AG04449 (cell line): ENCODE measurements at regions not wholly inside any gene's neighbourhood (a gene's known extent, or its start where the extent isn't known, plus 50 kb on each side); places are given as distances from the start of the nearest gene placed in this dataset.

Experiments used
- CTCF ChIA-PET: fragments of 350-600 bp; formaldehyde crosslinking; extraction: SDS; loops from one replicate; lab custom pipeline; 2021; ENCODE audit warnings: antibody characterized with exemption; lab: Yijun Ruan, JAX
- POLR2A ChIA-PET: fragments of 400-600, 350-600 bp; formaldehyde crosslinking; extraction: SDS; loops from one replicate; lab custom pipeline; 2020; ENCODE audit warnings: antibody characterized with exemption, inconsistent platforms; lab: Yijun Ruan, JAX
- DNase-seq: peaks from one replicate; pipeline ENCODE4 v3.0.0-alpha.2; 2010; ENCODE audit warnings: low read depth, low spot score
- H3K4me3 ChIP-seq: 2 replicates; pipeline ENCODE4 v1.5.1; 2011; ENCODE audit warnings: low read depth, mild to moderate bottlenecking, control low read depth, low read length
- TF ChIP-seq, protein P1 (sequence below): IDR thresholded peaks from one replicate; pipeline ENCODE4 v1.5.1; 2011; ENCODE audit warnings: mild to moderate bottlenecking, moderate library complexity, low read length, control low read depth, inconsistent platforms; ENCODE audit not compliant: insufficient read depth; ENCODE audit errors: missing control alignments

GRCh38 chr12:130007771-130008170 is 103.9 kb upstream of the TMEM132D start:
- TF ChIP-seq, protein P1, sequence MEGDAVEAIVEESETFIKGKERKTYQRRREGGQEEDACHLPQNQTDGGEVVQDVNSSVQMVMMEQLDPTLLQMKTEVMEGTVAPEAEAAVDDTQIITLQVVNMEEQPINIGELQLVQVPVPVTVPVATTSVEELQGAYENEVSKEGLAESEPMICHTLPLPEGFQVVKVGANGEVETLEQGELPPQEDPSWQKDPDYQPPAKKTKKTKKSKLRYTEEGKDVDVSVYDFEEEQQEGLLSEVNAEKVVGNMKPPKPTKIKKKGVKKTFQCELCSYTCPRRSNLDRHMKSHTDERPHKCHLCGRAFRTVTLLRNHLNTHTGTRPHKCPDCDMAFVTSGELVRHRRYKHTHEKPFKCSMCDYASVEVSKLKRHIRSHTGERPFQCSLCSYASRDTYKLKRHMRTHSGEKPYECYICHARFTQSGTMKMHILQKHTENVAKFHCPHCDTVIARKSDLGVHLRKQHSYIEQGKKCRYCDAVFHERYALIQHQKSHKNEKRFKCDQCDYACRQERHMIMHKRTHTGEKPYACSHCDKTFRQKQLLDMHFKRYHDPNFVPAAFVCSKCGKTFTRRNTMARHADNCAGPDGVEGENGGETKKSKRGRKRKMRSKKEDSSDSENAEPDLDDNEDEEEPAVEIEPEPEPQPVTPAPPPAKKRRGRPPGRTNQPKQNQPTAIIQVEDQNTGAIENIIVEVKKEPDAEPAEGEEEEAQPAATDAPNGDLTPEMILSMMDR, result no peak

GRCh38 chr12:130008241-130008640 is 104.4 kb upstream of the TMEM132D start:
- CTCF ChIA-PET, result no interaction called here

More at GRCh38 chr12:130007771-130008170, 103.9 kb upstream of the TMEM132D start:
- POLR2A ChIA-PET, result no interaction called here
- no peak overlapping the region for H3K4me3 ChIP-seq
- CTCF ChIA-PET, result no interaction called here
- DNase-seq, result no peak

DNA sequence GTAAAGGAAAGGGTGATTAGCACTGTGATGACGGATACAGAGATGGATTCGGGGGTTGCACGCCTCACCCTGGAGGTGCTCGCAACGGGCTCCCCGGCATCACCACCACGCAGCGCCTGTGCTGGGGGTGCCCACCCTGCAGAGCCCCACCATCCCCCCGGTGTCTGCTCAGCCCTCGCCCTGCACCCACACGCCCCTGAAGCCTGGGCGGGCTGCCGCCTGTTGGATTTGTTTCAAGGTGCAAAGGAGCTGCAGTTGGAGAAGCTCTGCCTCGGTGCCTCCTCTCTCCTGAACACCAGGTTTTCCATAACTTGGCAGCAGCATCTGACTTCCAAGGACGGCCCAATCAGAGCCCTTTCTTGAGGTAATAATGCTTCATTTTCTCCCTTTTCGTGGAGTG is 106.1 kb upstream of the TMEM132D start:
- no peak overlapping the region for H3K4me3 ChIP-seq
- ChIA-PET CTCF (no interaction called here), POLR2A (no interaction called here)
- no peak for DNase-seq
- TF ChIP-seq, protein P1, result no peak

More at GRCh38 chr12:130008241-130008640, 104.4 kb upstream of the TMEM132D start:
- H3K4me3 ChIP-seq, result no peak overlapping the region
- POLR2A ChIA-PET, result no interaction called here
- TF ChIP-seq, protein P1, result no peak
- DNase-seq, result no peak

DNA sequence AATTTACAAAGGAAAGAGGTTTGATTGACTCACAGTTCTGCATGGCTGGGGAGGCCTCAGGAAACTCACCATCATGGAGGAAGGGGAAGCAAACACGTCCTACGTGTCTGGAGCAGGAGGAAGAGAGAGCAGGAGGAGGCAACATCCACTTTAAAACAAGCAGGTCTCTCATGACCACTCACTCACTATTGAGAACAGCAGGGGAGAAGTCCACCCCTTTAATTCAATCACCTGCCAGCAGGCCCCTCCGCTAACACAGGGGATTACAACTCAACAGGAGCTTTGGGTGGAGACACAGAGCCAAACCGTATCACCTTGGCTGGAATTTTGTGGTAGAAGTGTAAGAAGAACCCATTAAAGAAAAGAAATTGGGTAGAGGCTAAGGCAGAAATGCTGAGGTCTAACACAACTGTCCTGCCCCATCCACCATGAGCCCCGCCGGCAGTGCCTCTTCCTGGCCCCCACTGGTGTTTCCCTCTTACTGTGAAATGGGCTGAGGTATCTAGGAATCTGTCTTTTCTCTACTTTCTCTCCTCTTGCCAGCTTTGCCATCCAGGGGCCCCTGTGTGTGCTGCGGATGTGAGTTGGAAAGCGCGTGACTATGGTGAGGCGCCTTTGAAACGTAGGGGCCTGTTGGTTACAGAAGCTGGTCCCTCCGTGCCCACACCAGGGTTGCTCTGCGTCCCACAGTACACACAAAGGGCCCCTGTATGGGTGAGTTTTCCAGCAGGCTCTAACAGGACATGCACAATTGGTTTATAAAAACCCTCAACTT is 108.0 kb upstream of the TMEM132D start:
- ChIA-PET CTCF (no interaction called here), POLR2A (no interaction called here)
- DNase-seq, result no peak
- TF ChIP-seq, protein P1, result no peak
- H3K4me3 ChIP-seq, result no peak overlapping the region

GRCh38 chr12:130013771-130014484 is 110.1 kb upstream of the TMEM132D start:
- ChIA-PET CTCF (interaction anchor here (0.9 to 2.0 kb wide), 5 partner anchors 9 to 1231 kb away, joined by 3 to 8 read pairs (median 4); no protein-coding TSS in a partner anchor), POLR2A (interaction anchor here (1.0 kb wide), 1 partner anchor 93 kb away, joined by 3 read pairs; no protein-coding TSS in a partner anchor)
- no peak overlapping the region for H3K4me3 ChIP-seq
- DNase-seq, result no peak
- TF ChIP-seq, protein P1, result peak; percentile 62

DNA sequence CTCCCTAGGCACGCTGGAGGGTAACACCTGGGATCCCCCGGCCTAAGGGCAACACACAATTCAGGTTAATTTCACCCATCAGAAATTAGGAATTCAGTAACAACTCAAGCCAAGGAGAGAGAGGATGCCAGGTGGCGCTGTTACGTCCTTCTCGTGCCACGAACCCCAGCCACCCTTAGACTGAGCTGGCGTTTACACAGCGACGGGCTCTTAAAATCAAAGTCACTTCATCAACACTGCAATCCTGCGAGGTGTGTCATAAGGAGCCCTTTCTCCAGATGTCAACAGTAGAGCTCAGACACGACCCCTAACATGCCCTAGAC is 110.6 kb upstream of the TMEM132D start:
- TF ChIP-seq, protein P1, result no peak
- no peak for DNase-seq
- H3K4me3 ChIP-seq, result no peak overlapping the region
- POLR2A ChIA-PET, result interaction anchor here (1.0 kb wide), 1 partner anchor 94 kb away, joined by 3 read pairs; no protein-coding TSS in a partner anchor
- CTCF ChIA-PET, result interaction anchor here (0.7 to 2.0 kb wide), 6 partner anchors 9 to 1231 kb away, joined by 3 to 8 read pairs (median 4); no protein-coding TSS in a partner anchor
